Subcutaneous abdominal adipose tissue (tissue), 5 donors: ENCODE measurements at regions not wholly inside any gene's neighbourhood (a gene's known extent, or its start where the extent isn't known, plus 50 kb on each side); places are given as distances from the start of the nearest gene placed in this dataset.
A peak's percentile ranks its signal among the peaks of the same experiment; 100 is the strongest.

Experiments
- H3K27ac ChIP-seq: one replicate; pipeline ENCODE4 v1.7.0; 2013; ENCODE audit warnings: low read depth, mild to moderate bottlenecking, inconsistent platforms, low read length, moderate library complexity
- H3K27me3 ChIP-seq, 5 donors: one replicate each; pipeline ENCODE4 v1.7.0; 2013; ENCODE audit warnings: low read length in 5 of 5, inconsistent platforms in 1 of 5; ENCODE audit not compliant: control insufficient read depth in 5 of 5, insufficient read depth in 4 of 5
- H3K36me3 ChIP-seq, 5 donors: one replicate each; pipeline ENCODE4 v1.7.0; 2013; ENCODE audit warnings: low read length in 5 of 5; ENCODE audit not compliant: control insufficient read depth in 5 of 5, insufficient read depth in 5 of 5
- H3K4me1 ChIP-seq, 5 donors: one replicate each; pipeline ENCODE4 v1.7.0; 2013; ENCODE audit warnings: low read length in 5 of 5, mild to moderate bottlenecking in 3 of 5, moderate library complexity in 1 of 5; ENCODE audit not compliant: control insufficient read depth in 5 of 5, insufficient read depth in 5 of 5
- H3K4me3 ChIP-seq, 5 donors: one replicate each; pipeline ENCODE4 v1.7.0; 2013; ENCODE audit warnings: low read length in 5 of 5, low read depth in 1 of 5
- H3K9ac ChIP-seq, 5 donors: one replicate each; pipeline ENCODE4 v1.7.0; 2013; ENCODE audit warnings: low read length in 5 of 5, mild to moderate bottlenecking in 4 of 5, moderate library complexity in 3 of 5
- H3K9me3 ChIP-seq, 5 donors: one replicate each; pipeline ENCODE4 v1.7.0; 2013; ENCODE audit warnings: low read length in 5 of 5; ENCODE audit not compliant: control insufficient read depth in 5 of 5
- donor health status: healthy.
- donor health status: healthy.
- donor health status: healthy.
- donor health status: healthy.
- donor health status: healthy.

DNA sequence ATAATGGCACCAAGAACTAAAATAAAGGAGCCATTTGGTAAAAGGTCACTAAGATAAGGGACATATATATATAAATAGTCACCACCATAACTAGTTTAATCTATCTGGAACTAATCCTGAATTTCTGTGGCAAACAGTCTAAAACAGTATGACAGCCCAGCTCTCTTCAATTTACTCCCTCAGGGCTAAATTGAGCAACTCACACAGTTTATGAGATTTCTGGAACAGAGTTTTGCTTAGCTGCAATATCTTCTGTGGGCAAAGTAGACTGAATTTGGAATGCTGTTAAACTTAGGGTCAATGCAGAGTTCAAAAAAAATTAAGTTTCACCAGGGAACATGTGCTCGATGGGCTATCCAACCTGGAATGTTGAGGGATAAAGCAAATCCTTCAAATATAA lies 70.1 kb upstream of the VEPH1 start:
- Histone ChIP-seq H3K36me3 (no peaks in the 10 kb centered on the region), H3K9ac (peak overlapping the region in 1 of 5 donors; percentile 7), H3K9me3 (no peaks in the 10 kb centered on the region)

GRCh38 chr3:157572559-157573270 lies 69.5 kb upstream of the VEPH1 start:
- no peaks in the 10 kb centered on the region for H3K27me3 ChIP-seq
- peak overlapping the region in 1 of 5 donors; percentile 7 for H3K9ac ChIP-seq
- peak overlapping the region; percentile 50 for H3K27ac ChIP-seq
- no peaks in the 10 kb centered on the region for H3K9me3 ChIP-seq
- peaks cover 0 to 48% (median 19%) of the 10 kb centered on the region in 5 donors for H3K4me1 ChIP-seq
- no peak overlapping the region for H3K4me3 ChIP-seq
- H3K36me3 ChIP-seq = no peaks in the 10 kb centered on the region

More for the DNA sequence above, 70.1 kb upstream of the VEPH1 start:
- Histone ChIP-seq H3K4me3 (no peak overlapping the region), H3K27ac (peak overlapping the region; percentile 50), H3K27me3 (no peaks in the 10 kb centered on the region), H3K4me1 (peaks cover 0 to 43% (median 19%) of the 10 kb centered on the region in 5 donors)

- Histone ChIP-seq H3K27ac (no peak overlapping the region), H3K4me3 (no peak overlapping the region), H3K9me3 (peaks cover 0 to 3% (median 0%) of the 10 kb centered on the region in 5 donors), H3K36me3 (no peaks in the 10 kb centered on the region), H3K27me3 (no peaks in the 10 kb centered on the region), H3K4me1 (peaks cover 0 to 9% (median 0%) of the 10 kb centered on the region in 5 donors), H3K9ac (no peak overlapping the region)
These were observed 63.4 kb upstream of the VEPH1 start for GRCh38 chr3:157566596-157566995.

DNA sequence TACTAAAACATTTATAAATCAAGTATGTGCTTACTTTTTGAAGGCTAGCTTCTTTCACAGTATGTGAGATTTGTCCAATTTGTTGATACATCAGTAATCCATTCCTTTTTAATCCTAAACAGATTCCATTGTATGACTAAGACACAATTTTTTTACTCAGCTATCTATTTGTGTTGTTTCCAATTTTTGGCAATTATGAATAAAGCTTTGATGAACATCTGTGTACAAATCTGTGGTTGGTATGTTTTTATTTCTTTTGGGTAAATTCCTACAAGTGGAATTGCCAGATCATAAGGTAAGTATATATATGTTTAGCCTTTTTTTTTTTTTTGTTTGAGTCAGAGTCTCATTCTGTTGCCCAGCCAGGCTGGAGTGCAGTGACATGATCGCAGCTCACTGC lies 56.2 kb upstream of the VEPH1 start:
- Histone ChIP-seq H3K27me3 (no peaks in the 10 kb centered on the region), H3K36me3 (peaks cover 4 to 21% (median 6%) of the 10 kb centered on the region in 5 donors), H3K9ac (no peak overlapping the region), H3K9me3 (peaks cover 0 to 3% (median 0%) of the 10 kb centered on the region in 5 donors), H3K4me1 (no peaks in the 10 kb centered on the region), H3K4me3 (no peak overlapping the region), H3K27ac (no peak overlapping the region)
